Renal cortex interstitium (tissue), 11 donors: ENCODE measurements at regions not wholly inside any gene's neighbourhood (a gene's known extent, or its start where the extent isn't known, plus 50 kb on each side); places are given as distances from the start of the nearest gene placed in this dataset.
A peak's percentile ranks its signal among the peaks of the same experiment; 100 is the strongest.
"Not testable (repeated sequence)": the region's sequence is repeated elsewhere in the genome, so short reads cannot be mapped to it uniquely, and the experiment has no call there.

ENCODE experiments used
- DNase-seq, 11 donors: peaks; one replicate each; pipeline ENCODE4 v3.0.0-alpha.2; 2013; ENCODE audit warnings: low read depth in 9 of 11, low spot score in 4 of 11; ENCODE audit errors: extremely low read depth in 1 of 11

GRCh38 chr12:124384299-124384894 is 89.5 kb downstream of the RFLNA start:
- no peak for DNase-seq

- no peak for DNase-seq
These were observed 88.1 kb downstream of the RFLNA start for GRCh38 chr12:124383028-124383427.

GRCh38 chr12:124381456-124382296 is 86.8 kb downstream of the RFLNA start:
- DNase-seq = peak in 1 of 11 donors; percentile 36

GRCh38 chr12:124380796-124381455 is 86.0 kb downstream of the RFLNA start:
- DNase-seq = no peak

GRCh38 chr12:124379938-124380754 is 85.3 kb downstream of the RFLNA start:
- peak in 2 of 11 donors; percentile 49 to 55 for DNase-seq

- no peak for DNase-seq
These were observed 84.6 kb downstream of the RFLNA start for GRCh38 chr12:124379379-124379937.

GRCh38 chr12:124378926-124379325 is 84.0 kb downstream of the RFLNA start:
- DNase-seq = no peak

- no peak for DNase-seq
These were observed 83.2 kb downstream of the RFLNA start for GRCh38 chr12:124377981-124378509.

- DNase-seq = no peak
These were observed 81.5 kb downstream of the RFLNA start for GRCh38 chr12:124376435-124376834.

GRCh38 chr12:124375789-124376175 is 80.9 kb downstream of the RFLNA start:
- no peak for DNase-seq

- DNase-seq = no peak
These were observed 80.4 kb downstream of the RFLNA start for GRCh38 chr12:124375141-124375788.

- DNase-seq = no peak
These were observed 79.7 kb downstream of the RFLNA start for GRCh38 chr12:124374567-124374966.

GRCh38 chr12:124374147-124374546 is 79.3 kb downstream of the RFLNA start:
- DNase-seq = no peak

GRCh38 chr12:124373701-124374100 is 78.8 kb downstream of the RFLNA start:
- not testable (repeated sequence) for DNase-seq

GRCh38 chr12:124372831-124373230 is 77.9 kb downstream of the RFLNA start:
- no peak for DNase-seq

- DNase-seq = no peak
These were observed 77.2 kb downstream of the RFLNA start for GRCh38 chr12:124371970-124372555.

GRCh38 chr12:124371366-124371765 is 76.5 kb downstream of the RFLNA start:
- DNase-seq = no peak

GRCh38 chr12:124370851-124371250 is 76.0 kb downstream of the RFLNA start:
- no peak for DNase-seq
